PC-9 (cell line): ENCODE measurements at regions not wholly inside any gene's neighbourhood (a gene's known extent, or its start where the extent isn't known, plus 50 kb on each side); places are given as distances from the start of the nearest gene placed in this dataset.

Experiments used
- BruUV-seq: library from RNA; stranded (reverse); fragments of 400-500 nt; replicated peaks from 2 replicates; lab custom pipeline; 2021; lab: Mats Ljungman, UMichigan
- CTCF ChIA-PET: fragments of 300-600 bp; sonication (Branson Sonifier 250); formaldehyde crosslinking; loops from one replicate; lab custom pipeline; 2022; ENCODE audit warnings: antibody characterized with exemption; lab: Charles Lee
- POLR2A ChIA-PET: fragments of 300-600 bp; sonication (Branson Sonifier 250); formaldehyde crosslinking; loops from one replicate; lab custom pipeline; 2022; ENCODE audit warnings: antibody characterized with exemption; ENCODE audit not compliant: unreplicated experiment; lab: Charles Lee
- DNase-seq, 2 experiments: peaks; one replicate each; pipeline versions ENCODE4 v3.0.0 to v3.0.0-alpha.2; 2015 to 2022; ENCODE audit warnings: mixed read lengths in 1 of 2
- H2AFZ ChIP-seq: fragments of 200-600 bp; sonication (generic); 2 replicates; pipeline ENCODE4 v1.8.1; 2017; ENCODE audit warnings: antibody characterized with exemption
- H3F3A ChIP-seq: fragments of 200-600 bp; sonication (generic); 2 replicates; pipeline ENCODE4 v1.8.1; 2017; ENCODE audit warnings: antibody characterized with exemption, mild to moderate bottlenecking, low read depth; ENCODE audit not compliant: insufficient read depth
- H3K27ac ChIP-seq: fragments of 200-600 bp; sonication (generic); 2 replicates; pipeline ENCODE4 v1.6.1; 2016; ENCODE audit warnings: mixed run types
- H3K27me3 ChIP-seq: fragments of 200-600 bp; sonication (generic); 2 replicates; pipeline ENCODE4 v1.6.1; 2016; ENCODE audit warnings: low read depth, mixed run types; ENCODE audit not compliant: insufficient read depth
- H3K36me3 ChIP-seq: fragments of 200-600 bp; sonication (generic); 2 replicates; pipeline ENCODE4 v1.6.1; 2016; ENCODE audit warnings: low read depth, mixed run types
- H3K4me1 ChIP-seq: fragments of 200-600 bp; sonication (generic); replicated peaks from 2 replicates; pipeline ENCODE4 v1.6.1; 2016; ENCODE audit warnings: mixed run types; ENCODE audit not compliant: insufficient read depth
- H3K4me2 ChIP-seq: fragments of 200-600 bp; sonication (generic); 2 replicates; pipeline ENCODE4 v1.6.1; 2017; ENCODE audit warnings: mixed run types
- H3K4me3 ChIP-seq: fragments of 200-600 bp; sonication (generic); 2 replicates; pipeline ENCODE4 v1.6.1; 2016; ENCODE audit warnings: mixed run types
- H3K79me2 ChIP-seq: fragments of 200-600 bp; sonication (generic); 2 replicates; pipeline ENCODE4 v1.6.1; 2017; ENCODE audit warnings: low read depth, mixed run types
- H3K9me2 ChIP-seq: fragments of 200-600 bp; sonication (generic); 2 replicates; pipeline ENCODE4 v1.8.1; 2017; ENCODE audit warnings: mild to moderate bottlenecking; ENCODE audit not compliant: insufficient read depth
- H3K9me3 ChIP-seq: fragments of 200-600 bp; sonication (generic); 2 replicates; pipeline ENCODE4 v1.8.1; 2016; ENCODE audit warnings: low read depth; ENCODE audit not compliant: insufficient read depth
- H4K20me1 ChIP-seq: fragments of 200-600 bp; sonication (generic); 2 replicates; pipeline ENCODE4 v1.8.1; 2017; ENCODE audit not compliant: insufficient read depth
- EZH2 ChIP-seq: fragments of 200-600 bp; sonication (generic); IDR thresholded peaks from 2 replicates; pipeline ENCODE4 v1.8.0; 2017; ENCODE audit warnings: antibody characterized with exemption, low read depth
- intact Hi-C: fragments of 100-400 bp; cut with micrococcal nuclease; formaldehyde crosslinking; loops from one replicate; pipeline ENCODE4 v1.10.0; 2022; ENCODE audit not compliant: unreplicated experiment
- TF ChIP-seq, protein P1 (sequence below): fragments of 200-600 bp; sonication (generic); conservative IDR thresholded peaks from 2 replicates; pipeline ENCODE4 v1.6.1; 2017; ENCODE audit warnings: mixed run types, antibody characterized with exemption, mild to moderate bottlenecking, moderate library complexity

DNA sequence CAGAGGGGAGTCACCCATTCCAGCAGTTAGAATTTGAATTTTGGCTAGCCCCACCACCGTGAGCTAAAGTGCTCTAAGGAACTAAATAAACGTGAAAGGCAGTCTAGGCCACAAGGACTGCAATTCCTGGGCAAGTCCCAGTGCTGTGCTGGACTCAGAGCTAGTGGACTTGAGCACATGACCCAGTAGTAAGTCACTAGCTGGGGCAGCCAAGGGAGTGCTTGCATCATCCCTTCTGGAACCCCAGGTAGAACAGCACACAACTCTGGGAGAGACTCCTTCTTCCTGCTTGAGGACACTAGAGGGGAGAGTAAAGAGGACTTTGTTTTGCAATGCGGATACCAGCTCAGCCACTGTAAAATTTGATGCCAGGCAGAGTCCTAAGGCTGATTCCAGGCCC, 672.2 kb downstream of the CPS1 start:
- Histone ChIP-seq H3K4me3 (no peak overlapping the region), H2AFZ (no peak overlapping the region), H3K9me3 (no peaks in the 10 kb centered on the region), H4K20me1 (no peaks in the 10 kb centered on the region), H3K27me3 (no peaks in the 10 kb centered on the region), H3K79me2 (no peaks in the 10 kb centered on the region), H3K4me2 (no peak overlapping the region), H3K27ac (no peak overlapping the region), H3K4me1 (no peaks in the 10 kb centered on the region), H3F3A (no peaks in the 10 kb centered on the region), H3K36me3 (no peaks in the 10 kb centered on the region), H3K9me2 (no peaks in the 10 kb centered on the region)
- intact Hi-C loops = no loop called here
- DNase-seq = no peak
- POLR2A ChIA-PET = no interaction called here
- no TSS peak for BruUV-seq
- TF ChIP-seq EZH2 = no peak
- TF ChIP-seq, protein P1, sequence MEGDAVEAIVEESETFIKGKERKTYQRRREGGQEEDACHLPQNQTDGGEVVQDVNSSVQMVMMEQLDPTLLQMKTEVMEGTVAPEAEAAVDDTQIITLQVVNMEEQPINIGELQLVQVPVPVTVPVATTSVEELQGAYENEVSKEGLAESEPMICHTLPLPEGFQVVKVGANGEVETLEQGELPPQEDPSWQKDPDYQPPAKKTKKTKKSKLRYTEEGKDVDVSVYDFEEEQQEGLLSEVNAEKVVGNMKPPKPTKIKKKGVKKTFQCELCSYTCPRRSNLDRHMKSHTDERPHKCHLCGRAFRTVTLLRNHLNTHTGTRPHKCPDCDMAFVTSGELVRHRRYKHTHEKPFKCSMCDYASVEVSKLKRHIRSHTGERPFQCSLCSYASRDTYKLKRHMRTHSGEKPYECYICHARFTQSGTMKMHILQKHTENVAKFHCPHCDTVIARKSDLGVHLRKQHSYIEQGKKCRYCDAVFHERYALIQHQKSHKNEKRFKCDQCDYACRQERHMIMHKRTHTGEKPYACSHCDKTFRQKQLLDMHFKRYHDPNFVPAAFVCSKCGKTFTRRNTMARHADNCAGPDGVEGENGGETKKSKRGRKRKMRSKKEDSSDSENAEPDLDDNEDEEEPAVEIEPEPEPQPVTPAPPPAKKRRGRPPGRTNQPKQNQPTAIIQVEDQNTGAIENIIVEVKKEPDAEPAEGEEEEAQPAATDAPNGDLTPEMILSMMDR = no peak
- CTCF ChIA-PET = no interaction called here

DNA sequence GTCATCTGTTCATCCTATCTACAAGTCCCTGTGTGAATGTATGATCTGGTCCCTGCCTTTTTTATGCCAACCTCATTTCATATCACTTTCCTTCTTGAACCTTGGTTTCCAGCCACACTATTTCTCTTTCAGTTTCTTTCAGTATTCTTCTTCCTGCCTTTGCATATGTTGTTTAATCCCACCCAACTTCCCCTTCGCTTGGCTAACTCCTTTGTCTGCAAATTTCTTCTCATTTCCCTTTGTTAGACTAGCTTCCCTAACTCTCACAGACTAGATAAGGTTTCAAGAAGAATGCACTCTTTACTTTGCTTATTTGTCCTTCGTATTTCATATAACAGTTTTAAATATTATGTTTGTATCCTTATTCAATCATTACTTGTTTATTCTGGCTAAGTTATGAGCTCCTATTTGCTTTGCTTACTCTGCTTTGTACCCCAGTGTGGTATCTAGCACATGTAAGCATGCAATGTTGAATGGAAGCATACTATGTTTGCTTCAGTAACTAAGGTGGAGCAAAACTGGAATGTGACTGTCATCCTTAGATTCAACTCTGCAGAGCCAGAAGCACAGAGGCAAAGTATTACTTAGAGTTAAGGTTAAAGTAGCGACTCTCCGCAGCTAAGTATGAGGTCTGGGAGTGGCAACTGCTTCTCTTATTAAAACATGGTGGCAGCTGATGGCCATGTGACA, 681.3 kb downstream of the CPS1 start:
- intact Hi-C loops = no loop called here
- ChIA-PET CTCF (no interaction called here), POLR2A (no interaction called here)
- H3F3A ChIP-seq = no peaks in the 10 kb centered on the region
- no peak overlapping the region for H3K4me3 ChIP-seq
- H3K9me2 ChIP-seq = no peaks in the 10 kb centered on the region
- no peaks in the 10 kb centered on the region for H3K79me2 ChIP-seq
- no peaks in the 10 kb centered on the region for H3K9me3 ChIP-seq
- H3K27me3 ChIP-seq = no peaks in the 10 kb centered on the region
- H3K27ac ChIP-seq = no peak overlapping the region
- H4K20me1 ChIP-seq = no peaks in the 10 kb centered on the region
- DNase-seq = no peak
- no peaks in the 10 kb centered on the region for H3K36me3 ChIP-seq
- TF ChIP-seq, protein P1 = no peak
- no peak for TF ChIP-seq EZH2
- no peak overlapping the region for H2AFZ ChIP-seq
- no TSS peak for BruUV-seq
- H3K4me2 ChIP-seq = no peak overlapping the region
- no peaks in the 10 kb centered on the region for H3K4me1 ChIP-seq

DNA sequence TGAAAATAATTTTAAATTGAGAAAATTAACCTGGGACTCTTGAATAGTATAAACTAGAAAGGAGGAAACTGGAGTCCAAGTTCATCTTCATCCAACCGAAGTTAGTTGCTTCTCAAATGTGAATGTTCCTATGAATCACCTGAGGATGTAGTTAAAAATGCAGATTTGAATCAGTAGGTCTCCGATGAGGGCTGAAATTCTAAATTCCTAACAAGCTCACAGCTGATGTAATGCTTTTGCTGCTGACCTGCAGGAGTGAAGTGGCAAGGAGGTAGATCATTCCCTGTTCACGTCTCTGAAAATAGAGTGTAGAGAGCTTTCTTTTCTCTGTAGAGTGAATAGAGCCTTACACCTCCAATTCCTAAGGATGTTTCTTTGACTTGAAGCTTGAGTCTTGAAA, 685.5 kb downstream of the CPS1 start:
- Histone ChIP-seq H3K36me3 (no peaks in the 10 kb centered on the region), H3K79me2 (no peaks in the 10 kb centered on the region), H3K9me3 (no peaks in the 10 kb centered on the region), H3F3A (no peaks in the 10 kb centered on the region), H3K4me2 (no peak overlapping the region), H3K4me1 (no peaks in the 10 kb centered on the region), H3K27me3 (no peaks in the 10 kb centered on the region), H3K9me2 (no peaks in the 10 kb centered on the region), H2AFZ (no peak overlapping the region), H4K20me1 (no peaks in the 10 kb centered on the region), H3K4me3 (no peak overlapping the region), H3K27ac (no peak overlapping the region)
- CTCF ChIA-PET = no interaction called here
- DNase-seq = no peak
- intact Hi-C loops = no loop called here
- no TSS peak for BruUV-seq
- POLR2A ChIA-PET = no interaction called here
- TF ChIP-seq, protein P1 = no peak
- no peak for TF ChIP-seq EZH2
